Loucy (cell line): ENCODE measurements at regions not wholly inside any gene's neighbourhood (a gene's known extent, or its start where the extent isn't known, plus 50 kb on each side); places are given as distances from the start of the nearest gene placed in this dataset.

Experiments
- H2AFZ ChIP-seq: fragments of 200-600 bp; sonication (generic); 2 replicates; pipeline ENCODE4 v1.6.0; 2016; ENCODE audit warnings: antibody characterized with exemption, mild to moderate bottlenecking, low read length, moderate library complexity
- H3F3A ChIP-seq: fragments of 200-600 bp; 2 replicates; pipeline ENCODE4 v1.6.0; 2016; ENCODE audit warnings: antibody characterized with exemption, low read depth, mild to moderate bottlenecking
- H3K27me3 ChIP-seq: fragments of 200-600 bp; sonication (generic); 2 replicates; pipeline ENCODE4 v1.6.1; 2014; ENCODE audit warnings: low read length, mild to moderate bottlenecking; ENCODE audit not compliant: insufficient read depth, poor library complexity, severe bottlenecking
- H3K36me3 ChIP-seq: fragments of 200-600 bp; sonication (generic); 2 replicates; pipeline ENCODE4 v1.6.1; 2016; ENCODE audit warnings: low read length; ENCODE audit not compliant: insufficient read depth
- H3K4me1 ChIP-seq: fragments of 200-600 bp; sonication (generic); 2 replicates; pipeline ENCODE4 v1.5.1; 2014; ENCODE audit warnings: low read length, mild to moderate bottlenecking; ENCODE audit not compliant: insufficient read depth, poor library complexity, severe bottlenecking
- H3K4me2 ChIP-seq: fragments of 200-600 bp; sonication (generic); 2 replicates; pipeline ENCODE4 v1.6.0; 2014; ENCODE audit warnings: antibody characterized with exemption, low read length, low read depth, mild to moderate bottlenecking; ENCODE audit not compliant: poor library complexity, severe bottlenecking
- H3K4me3 ChIP-seq: fragments of 200-600 bp; sonication (generic); 2 replicates; pipeline ENCODE4 v1.5.1; 2014; ENCODE audit warnings: low read length, mild to moderate bottlenecking, mixed read lengths; ENCODE audit not compliant: poor library complexity, severe bottlenecking
- H3K79me2 ChIP-seq: fragments of 200-600 bp; sonication (generic); 2 replicates; pipeline ENCODE4 v1.6.1; 2014; ENCODE audit warnings: low read length; ENCODE audit not compliant: insufficient read depth
- H3K9ac ChIP-seq: fragments of 200-600 bp; sonication (generic); 2 replicates; pipeline ENCODE4 v1.6.0; 2014; ENCODE audit warnings: mild to moderate bottlenecking, low read depth, low read length, moderate library complexity; ENCODE audit not compliant: poor library complexity, severe bottlenecking
- H3K9me2 ChIP-seq: fragments of 200-600 bp; sonication (generic); replicated peaks from 2 replicates; pipeline ENCODE4 v1.6.1; 2016; ENCODE audit warnings: low read depth, low read length, mixed read lengths
- H3K9me3 ChIP-seq: fragments of 200-600 bp; sonication (generic); 2 replicates; pipeline ENCODE4 v1.6.1; 2014; ENCODE audit warnings: mild to moderate bottlenecking, antibody characterized with exemption, low read length, low read depth; ENCODE audit not compliant: insufficient read depth
- H4K20me1 ChIP-seq: fragments of 200-600 bp; sonication (generic); 2 replicates; pipeline ENCODE4 v1.6.0; 2014; ENCODE audit warnings: antibody characterized with exemption, low read length, mild to moderate bottlenecking; ENCODE audit not compliant: insufficient read depth, poor library complexity, severe bottlenecking
- CTCF ChIP-seq: fragments of 200-600 bp; sonication (generic); conservative IDR thresholded peaks from 2 replicates; pipeline ENCODE4 v1.5.1; 2014; ENCODE audit warnings: mild to moderate bottlenecking, antibody characterized with exemption, low read length
- EZH2phosphoT487 ChIP-seq: fragments of 200-600 bp; IDR thresholded peaks from 2 replicates; pipeline ENCODE4 v1.6.1; 2018; ENCODE audit warnings: antibody characterized with exemption, mild to moderate bottlenecking, moderate library complexity, borderline replicate concordance

DNA sequence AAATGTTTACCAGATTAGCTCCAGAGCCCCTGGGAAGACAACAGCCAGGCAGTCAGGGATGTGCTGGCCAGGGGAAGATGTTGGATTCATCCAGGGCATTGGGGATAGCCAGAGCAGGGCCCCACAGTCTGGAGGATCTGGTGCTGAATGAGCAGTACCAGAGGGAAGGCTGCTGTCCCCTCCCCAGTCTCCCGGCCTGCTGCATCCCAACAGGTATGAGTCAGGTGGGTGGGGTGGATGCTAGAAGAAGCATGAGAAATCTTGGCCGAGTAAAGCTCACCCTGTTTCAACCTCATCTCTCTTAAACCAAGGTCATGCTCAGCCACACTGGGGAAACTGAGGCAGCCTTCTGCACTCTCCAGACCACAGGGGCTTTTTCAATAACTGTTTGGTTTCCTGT lies 71.9 kb upstream of the SEC14L1 start:
- Histone ChIP-seq H3K79me2 (no peaks in the 10 kb centered on the region), H3K4me1 (no peaks in the 10 kb centered on the region), H2AFZ (no peak overlapping the region), H3K9me3 (no peaks in the 10 kb centered on the region), H3K9me2 (no peaks in the 10 kb centered on the region), H3K4me3 (no peak overlapping the region), H3K27me3 (no peaks in the 10 kb centered on the region), H3F3A (no peaks in the 10 kb centered on the region), H3K9ac (no peak overlapping the region), H3K36me3 (no peaks in the 10 kb centered on the region), H4K20me1 (no peaks in the 10 kb centered on the region), H3K4me2 (no peak overlapping the region)
- TF ChIP-seq EZH2phosphoT487 (no peak), CTCF (no peak)

GRCh38 chr17:77070888-77071279 lies 69.9 kb upstream of the SEC14L1 start:
- Histone ChIP-seq H3K9me3 (no peaks in the 10 kb centered on the region), H3K9me2 (no peaks in the 10 kb centered on the region), H3K4me1 (no peaks in the 10 kb centered on the region), H3F3A (no peaks in the 10 kb centered on the region), H4K20me1 (no peaks in the 10 kb centered on the region), H2AFZ (no peak overlapping the region), H3K9ac (no peak overlapping the region), H3K4me2 (no peak overlapping the region), H3K79me2 (no peaks in the 10 kb centered on the region), H3K27me3 (no peaks in the 10 kb centered on the region), H3K4me3 (no peak overlapping the region), H3K36me3 (no peaks in the 10 kb centered on the region)
- TF ChIP-seq EZH2phosphoT487 (no peak), CTCF (no peak)

GRCh38 chr17:77071925-77072490 lies 68.8 kb upstream of the SEC14L1 start:
- H3K9me3 ChIP-seq = no peaks in the 10 kb centered on the region
- H2AFZ ChIP-seq = no peak overlapping the region
- H3K4me2 ChIP-seq = no peak overlapping the region
- H3K79me2 ChIP-seq = no peaks in the 10 kb centered on the region
- H3K36me3 ChIP-seq = no peaks in the 10 kb centered on the region
- TF ChIP-seq CTCF (no peak), EZH2phosphoT487 (no peak)
- H3K4me3 ChIP-seq = no peak overlapping the region
- H3K4me1 ChIP-seq = no peaks in the 10 kb centered on the region
- no peaks in the 10 kb centered on the region for H4K20me1 ChIP-seq
- H3K9me2 ChIP-seq = no peaks in the 10 kb centered on the region
- no peaks in the 10 kb centered on the region for H3K27me3 ChIP-seq
- no peak overlapping the region for H3K9ac ChIP-seq
- H3F3A ChIP-seq = no peaks in the 10 kb centered on the region
